Activated CD4-positive, alpha-beta T cell treated with anti-CD3 and anti-CD28 coated beads for 4 hours (primary cell): ENCODE measurements at regions not wholly inside any gene's neighbourhood (a gene's known extent, or its start where the extent isn't known, plus 50 kb on each side); places are given as distances from the start of the nearest gene placed in this dataset.
"Not testable (repeated sequence)": the region's sequence is repeated elsewhere in the genome, so short reads cannot be mapped to it uniquely, and the experiment has no call there.

Experiments
- DNase-seq, 2 donors: peaks; one replicate each; pipeline ENCODE4 v3.0.0-alpha.2; 2020

DNA sequence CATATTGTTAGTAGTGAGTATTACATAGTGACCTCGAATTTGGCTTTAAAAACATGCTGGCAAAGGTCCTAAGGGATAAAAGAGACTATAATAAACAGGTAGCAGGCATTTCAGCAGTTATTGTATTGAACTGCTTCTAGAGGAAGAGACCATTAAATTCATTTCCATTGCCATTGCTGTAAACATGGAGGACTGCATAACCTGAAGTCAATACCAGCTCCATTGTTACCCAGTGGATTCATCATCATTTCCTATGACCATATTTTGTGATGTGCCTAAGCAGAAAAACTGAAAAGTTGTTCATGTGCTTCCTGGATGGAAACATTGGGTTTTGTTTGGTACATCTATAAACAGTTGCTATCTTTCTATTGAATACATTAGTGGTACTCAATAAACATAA, 482.5 kb upstream of the UBE2E2 start:
- no peak for DNase-seq

DNA sequence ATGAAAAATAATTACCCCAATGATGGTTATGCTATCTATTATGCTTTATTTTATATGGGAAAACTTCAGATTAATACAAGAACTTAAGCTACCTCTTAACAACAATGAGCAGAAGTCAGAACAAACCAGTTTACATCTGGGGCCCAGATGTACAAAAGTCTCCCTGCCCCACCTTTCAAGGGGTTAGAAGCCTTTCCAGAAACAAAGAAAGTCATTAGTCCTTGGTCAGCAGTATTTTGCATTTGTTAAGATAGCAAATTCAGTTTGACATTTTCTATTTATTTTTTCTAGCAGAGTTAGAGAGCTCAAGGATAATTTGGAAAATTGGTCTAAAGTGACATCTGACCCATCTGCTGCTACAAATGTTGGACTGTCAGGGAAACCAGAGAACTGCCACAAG, 478.7 kb upstream of the UBE2E2 start:
- no peak for DNase-seq

DNA sequence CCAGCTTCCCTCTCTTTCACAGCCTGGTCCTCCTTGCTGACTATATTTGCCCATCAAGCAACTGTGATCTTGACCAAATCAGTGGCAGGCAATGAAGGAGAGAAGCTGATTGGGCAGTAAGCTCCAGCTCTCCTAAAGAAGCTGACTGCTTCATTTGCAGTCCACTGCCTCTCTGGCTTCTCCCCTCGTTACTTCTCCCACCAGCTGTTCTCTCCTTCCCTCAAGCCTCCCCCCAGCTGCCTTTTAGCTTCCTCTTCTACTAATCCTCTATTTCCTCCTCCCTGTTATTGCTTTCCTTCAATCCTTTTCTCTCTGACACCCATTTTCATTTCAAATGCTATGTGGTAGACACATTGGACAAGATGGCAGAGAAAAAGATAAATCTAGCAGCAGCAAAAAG, 474.7 kb upstream of the UBE2E2 start:
- no peak for DNase-seq

DNA sequence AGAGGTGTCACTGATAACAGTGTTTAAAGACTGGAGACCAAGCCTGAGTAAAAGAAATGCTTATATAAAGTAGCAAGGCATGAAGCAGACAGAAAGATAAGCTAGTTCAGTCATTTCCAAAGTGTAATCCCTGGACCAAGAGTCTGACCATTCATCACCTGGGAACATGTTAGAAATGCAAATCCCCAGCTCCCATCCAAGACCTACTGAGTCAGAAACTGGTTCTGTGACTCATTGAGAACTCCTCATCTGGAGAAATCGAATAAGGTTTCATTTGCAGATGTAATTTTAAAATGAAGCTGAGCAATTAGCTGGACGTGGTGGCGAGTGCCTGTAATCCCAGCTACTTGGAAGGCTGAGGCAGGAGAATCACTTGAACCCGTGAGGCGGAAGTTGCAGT, 473.9 kb upstream of the UBE2E2 start:
- DNase-seq, result no peak

DNA sequence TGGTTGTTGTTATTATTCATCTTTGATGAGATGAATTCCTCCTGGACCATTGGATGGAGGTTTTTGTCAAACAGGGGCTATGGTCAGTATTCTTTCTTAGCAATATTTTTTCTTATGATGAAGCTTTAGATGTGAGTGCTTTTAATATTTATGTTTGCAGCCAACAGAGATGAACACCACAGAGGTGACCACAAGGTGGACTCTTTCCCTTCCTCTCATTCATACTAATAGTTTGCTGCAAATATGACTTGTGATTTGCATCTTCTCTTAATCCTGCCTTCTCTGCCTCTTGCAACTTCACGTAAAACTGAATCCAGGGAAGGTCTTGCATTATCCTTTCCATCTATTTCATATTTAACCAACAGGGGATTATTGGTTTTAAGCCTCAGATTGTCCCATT, 473.1 kb upstream of the UBE2E2 start:
- DNase-seq, result no peak

- DNase-seq, result no peak
These were observed 472.4 kb upstream of the UBE2E2 start for GRCh38 chr3:22730701-22731100.

- DNase-seq, result no peak
These were observed 471.2 kb upstream of the UBE2E2 start for GRCh38 chr3:22731901-22732300.

DNA sequence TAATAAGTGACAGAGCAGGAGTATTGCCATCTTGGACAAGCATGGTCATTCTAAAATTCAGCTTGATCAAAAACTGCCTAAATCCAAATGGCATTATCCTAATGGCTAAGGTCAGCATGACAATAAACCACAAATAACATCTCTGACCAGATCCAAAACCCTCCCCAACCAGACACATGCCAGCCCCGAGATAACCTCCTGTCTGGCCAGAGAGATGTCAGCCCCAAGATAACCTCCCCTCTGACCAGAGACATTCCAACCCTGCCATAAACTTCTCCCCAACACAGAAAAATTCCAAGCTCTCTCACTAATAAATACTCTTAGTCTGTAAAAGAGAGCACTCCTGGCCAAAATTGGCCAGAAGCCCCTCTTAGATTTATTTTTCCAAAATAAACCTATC, 470.5 kb upstream of the UBE2E2 start:
- no peak for DNase-seq

DNA sequence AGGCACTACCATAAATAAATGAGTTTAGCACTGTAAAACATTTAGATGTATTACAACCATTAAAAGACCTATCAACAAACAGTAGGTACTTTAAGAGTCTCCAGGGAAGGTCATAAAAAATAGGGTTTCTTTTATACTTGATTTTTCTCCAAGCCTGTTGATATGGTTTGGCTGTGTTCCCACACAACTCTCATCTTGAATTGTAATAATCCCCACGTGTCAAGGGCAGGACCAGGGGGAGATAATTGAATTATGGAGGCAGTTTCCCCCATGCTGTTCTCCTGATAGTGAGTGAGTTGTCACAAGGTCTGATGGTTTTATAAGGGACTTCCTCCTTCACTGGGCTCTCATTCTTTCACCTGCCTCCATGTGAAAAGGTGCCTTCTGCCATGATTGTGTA, 468.9 kb upstream of the UBE2E2 start:
- no peak for DNase-seq

DNA sequence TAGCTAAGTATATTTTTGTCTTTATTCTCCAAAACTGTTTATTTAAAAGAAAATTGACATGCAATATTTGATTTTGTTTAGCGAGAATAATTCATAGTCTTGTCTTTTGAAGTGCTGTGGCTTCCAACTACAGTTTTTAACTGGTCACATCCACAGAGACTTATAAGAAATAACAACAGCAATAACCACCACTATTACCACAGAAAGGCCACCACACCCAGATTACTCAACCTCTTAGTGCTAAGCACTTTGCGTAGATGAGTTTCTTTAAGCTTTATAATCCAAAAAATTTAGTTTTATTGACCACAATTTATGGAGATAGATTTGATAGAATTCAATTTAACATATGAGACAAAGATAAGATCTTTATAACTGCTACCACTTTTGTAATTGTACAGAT, 468.4 kb upstream of the UBE2E2 start:
- no peak for DNase-seq

DNA sequence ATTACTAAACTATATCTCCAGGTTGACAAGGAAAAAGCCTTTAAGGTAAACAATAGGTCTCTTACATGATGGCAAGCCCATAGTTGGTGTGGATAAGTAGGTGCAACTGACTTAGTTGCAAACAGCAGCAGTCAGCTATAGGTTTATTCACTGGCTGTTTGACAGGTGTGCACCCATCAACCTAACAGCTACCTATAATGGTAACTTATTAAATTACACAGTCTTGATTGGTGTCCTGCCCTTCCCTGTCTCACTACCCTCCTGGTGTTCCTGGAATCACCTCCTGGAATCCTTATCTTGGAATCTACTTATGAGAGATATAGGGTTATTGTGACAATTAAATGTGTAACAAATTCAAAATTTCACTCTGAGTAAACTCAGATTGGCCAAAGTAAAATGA, 467.8 kb upstream of the UBE2E2 start:
- DNase-seq, result no peak

- DNase-seq, result not testable (repeated sequence)
These were observed 459.7 kb upstream of the UBE2E2 start for GRCh38 chr3:22743386-22743785.

GRCh38 chr3:22745321-22745720, 457.8 kb upstream of the UBE2E2 start:
- DNase-seq, result no peak

DNA sequence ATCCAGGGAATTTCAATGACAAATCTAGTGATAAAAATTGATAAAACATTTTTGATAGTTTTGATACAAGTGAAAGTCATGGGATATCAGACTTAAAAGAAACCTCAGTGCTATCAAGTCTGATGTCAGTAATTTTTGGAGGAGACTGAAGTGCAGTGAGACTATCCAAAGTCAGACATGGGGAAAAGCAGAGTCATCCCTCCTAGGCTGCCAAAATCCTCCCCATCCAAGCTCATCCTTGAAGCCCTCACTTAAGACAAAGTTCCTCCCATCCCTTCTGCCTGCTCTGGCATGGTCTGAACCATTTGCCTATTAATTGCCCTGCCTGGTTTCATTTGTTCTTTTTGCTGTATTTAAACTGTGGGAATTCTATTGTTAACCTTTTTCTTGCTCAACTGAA, 456.9 kb upstream of the UBE2E2 start:
- DNase-seq, result no peak

DNA sequence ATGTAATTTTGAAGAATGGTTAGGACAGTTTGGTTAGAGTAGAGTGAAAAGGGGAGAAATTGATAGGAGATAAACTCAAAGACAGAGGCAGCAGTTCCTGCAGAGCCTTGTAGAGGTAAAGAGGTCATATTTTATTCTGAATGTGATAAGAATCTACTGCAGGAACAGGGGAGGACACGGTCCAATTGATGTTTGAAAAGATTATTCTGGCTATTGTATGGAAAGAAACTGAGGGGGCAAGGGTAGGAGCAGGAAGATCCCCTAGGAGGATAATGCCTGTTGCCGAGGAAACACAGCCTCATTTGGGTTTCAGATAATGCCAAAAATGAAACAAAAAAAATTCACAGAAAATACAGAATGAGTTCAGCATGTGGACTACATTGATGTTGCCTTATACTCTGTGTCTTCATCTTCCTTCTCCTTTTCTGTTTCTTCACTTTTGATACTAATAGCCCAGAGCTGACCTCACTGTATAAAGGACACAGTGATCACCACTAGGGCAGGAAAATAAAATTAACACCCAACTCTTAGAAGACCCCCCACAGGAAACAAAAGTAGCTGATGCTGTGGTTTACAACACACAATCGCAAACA, 454.6 kb upstream of the UBE2E2 start:
- DNase-seq, result no peak

- no peak for DNase-seq
These were observed 443.4 kb upstream of the UBE2E2 start for GRCh38 chr3:22759636-22760310.

DNA sequence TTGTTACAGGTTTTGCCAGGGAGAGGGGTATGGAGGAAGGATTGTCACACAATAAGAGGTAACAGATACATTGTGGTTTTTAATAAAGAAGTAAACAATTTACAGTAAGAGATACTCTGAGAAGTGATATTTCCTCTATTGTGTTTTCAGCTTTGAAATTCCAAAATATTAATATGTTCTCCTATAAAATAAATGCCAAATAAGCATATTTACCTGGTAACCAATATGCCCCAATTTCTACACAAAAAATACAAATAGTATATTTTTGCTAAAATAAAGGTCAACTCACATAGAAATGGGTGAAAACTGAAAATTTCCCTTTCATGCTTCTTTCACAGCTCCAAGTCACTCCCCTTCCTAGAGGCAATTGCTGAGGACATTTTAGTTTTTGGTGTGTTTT, 437.4 kb upstream of the UBE2E2 start:
- DNase-seq, result no peak

- no peak for DNase-seq
These were observed 425.3 kb upstream of the UBE2E2 start for GRCh38 chr3:22777834-22778233.

DNA sequence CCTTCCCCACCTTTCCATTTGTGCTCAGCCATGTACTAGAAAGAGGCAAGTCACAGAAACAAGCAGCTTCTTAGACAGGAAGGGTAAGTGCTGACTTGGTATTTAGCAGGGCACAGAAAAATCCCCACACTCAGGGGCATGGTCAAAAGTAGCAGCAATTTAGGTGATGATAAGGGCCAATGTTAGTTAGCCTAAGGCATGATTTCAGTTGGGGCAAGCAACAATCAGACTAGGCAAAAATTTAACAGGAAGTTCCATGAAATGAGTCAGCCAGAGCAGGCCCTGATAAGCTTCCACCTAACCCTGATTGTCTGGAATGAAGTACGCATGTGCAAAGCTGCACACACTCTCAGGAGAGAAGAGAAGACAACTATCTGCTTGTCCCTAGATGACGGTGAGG, 423.4 kb upstream of the UBE2E2 start:
- DNase-seq, result no peak

DNA sequence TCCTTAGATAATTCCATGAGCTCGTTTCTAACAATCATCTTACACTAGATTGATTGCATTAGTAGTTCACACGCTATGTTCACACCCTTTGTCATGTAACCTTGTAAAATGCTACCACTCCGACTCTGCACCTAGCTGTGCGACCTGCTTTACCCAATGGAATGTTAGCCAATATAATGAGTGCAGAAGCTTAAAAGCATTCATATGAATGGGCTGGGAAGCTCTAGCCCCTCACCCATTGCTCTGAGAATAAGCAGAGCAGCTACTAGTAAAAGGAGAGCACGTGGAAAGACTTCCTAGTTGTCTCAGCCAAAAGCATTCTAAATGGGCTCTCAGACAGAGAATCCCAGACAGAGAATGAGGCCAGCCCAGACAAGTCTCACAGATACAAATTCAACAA, 410.6 kb upstream of the UBE2E2 start:
- no peak for DNase-seq

- no peak for DNase-seq
These were observed 407.2 kb upstream of the UBE2E2 start for GRCh38 chr3:22795917-22796316.

- DNase-seq, result no peak
These were observed 404.7 kb upstream of the UBE2E2 start for GRCh38 chr3:22798461-22798860.

GRCh38 chr3:22819209-22819608, 383.9 kb upstream of the UBE2E2 start:
- DNase-seq, result no peak

DNA sequence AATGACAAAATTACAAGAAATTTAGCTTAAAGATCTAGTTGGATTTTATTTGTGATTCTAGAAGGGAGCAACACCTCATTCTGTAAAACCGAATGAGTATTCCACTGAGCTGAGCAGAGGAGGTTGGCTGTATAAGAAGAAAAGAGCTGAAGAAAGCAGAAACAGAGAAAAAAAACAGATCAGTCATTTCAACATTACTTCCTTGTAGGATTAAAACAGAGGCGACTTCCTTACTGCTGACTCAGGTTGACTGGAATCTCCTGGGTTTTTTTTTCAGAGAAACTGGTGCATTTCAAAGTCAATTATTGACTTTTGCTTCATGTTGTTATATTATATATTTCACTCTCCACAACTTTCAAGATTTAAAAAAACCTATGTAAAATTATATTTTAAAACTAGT, 368.1 kb upstream of the UBE2E2 start:
- DNase-seq, result no peak

DNA sequence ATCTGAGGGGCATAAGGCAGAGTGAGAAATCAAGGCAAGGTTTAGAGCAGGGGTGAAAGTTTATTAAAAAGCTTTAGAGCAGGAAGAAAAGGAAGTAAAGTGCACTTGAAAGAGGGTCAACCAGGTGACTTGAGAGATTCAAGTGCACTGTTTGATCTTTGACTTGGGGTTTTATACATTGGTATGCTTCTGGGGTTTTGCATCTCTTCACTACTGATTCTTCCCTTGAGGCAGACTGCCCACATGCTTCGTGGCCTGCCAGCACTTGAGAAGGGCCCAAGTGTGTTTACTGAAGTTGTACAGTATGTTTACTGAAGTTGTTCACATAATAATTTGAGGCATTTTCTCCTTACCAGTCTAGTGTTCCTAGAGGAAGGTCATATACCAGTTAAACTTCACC, 367.0 kb upstream of the UBE2E2 start:
- no peak for DNase-seq
